HEK293 (cell line): ENCODE measurements at regions not wholly inside any gene's neighbourhood (a gene's known extent, or its start where the extent isn't known, plus 50 kb on each side); places are given as distances from the start of the nearest gene placed in this dataset.

ENCODE experiments used
- REST ChIP-seq: fragments of 450-650 bp; formaldehyde crosslinking; IDR thresholded peaks from 2 replicates; pipeline ENCODE4 v1.5.1; 2016; ENCODE audit warnings: missing biosample characterization, missing genetic modification characterization
- ZFP37 ChIP-seq: fragments of 450-650 bp; formaldehyde crosslinking; IDR thresholded peaks from 2 replicates; pipeline ENCODE4 v1.5.1; 2016; ENCODE audit warnings: missing biosample characterization, missing genetic modification characterization
- ZNF660 ChIP-seq: fragments of 450-650 bp; IDR thresholded peaks from 2 replicates; pipeline ENCODE4 v1.5.1; 2018; ENCODE audit warnings: missing biosample characterization, mild to moderate bottlenecking, missing genetic modification characterization
- TF ChIP-seq, protein P1 (sequence below): fragments of 450-650 bp; formaldehyde crosslinking; IDR thresholded peaks from 2 replicates; pipeline ENCODE4 v1.5.1; 2016; ENCODE audit warnings: missing biosample characterization, missing genetic modification characterization

DNA sequence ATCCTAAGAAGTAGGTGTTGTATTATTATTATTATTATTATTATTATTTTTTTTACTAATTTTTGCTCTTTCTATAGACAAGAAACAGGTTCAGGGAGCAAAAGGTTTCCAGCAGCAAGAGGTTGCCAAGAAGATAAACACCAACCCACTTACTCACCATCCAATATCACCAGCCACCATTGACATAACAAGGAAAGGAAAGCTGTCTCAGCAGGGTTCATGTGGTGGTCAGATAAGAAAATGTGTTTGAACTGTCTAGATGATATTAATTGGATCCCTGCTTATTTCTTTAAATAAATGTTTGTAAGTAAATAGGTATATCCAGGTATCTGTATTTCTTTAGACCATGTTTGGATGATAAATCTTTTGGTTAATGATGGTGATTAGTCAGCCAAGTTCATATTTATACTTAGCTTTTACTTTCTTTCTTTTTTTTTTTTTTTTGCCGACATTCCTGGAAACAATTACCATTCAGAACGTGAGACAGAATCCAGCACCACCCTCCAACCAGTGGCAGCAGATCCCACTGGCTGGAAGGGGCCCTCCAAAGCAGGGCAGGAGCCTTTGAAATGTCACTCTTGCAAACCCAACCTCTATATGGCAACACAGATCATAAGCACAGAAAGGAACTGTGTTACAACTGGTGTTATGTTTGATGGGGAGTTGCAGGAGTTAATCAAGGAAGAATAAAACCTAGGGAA, 139.2 kb upstream of the ECI2 start:
- TF ChIP-seq ZNF660 (tag by site-specific recombination) (no peak), ZFP37 (tag by site-specific recombination) (no peak), REST (tag by site-specific recombination) (no peak)
- TF ChIP-seq, protein P1, sequence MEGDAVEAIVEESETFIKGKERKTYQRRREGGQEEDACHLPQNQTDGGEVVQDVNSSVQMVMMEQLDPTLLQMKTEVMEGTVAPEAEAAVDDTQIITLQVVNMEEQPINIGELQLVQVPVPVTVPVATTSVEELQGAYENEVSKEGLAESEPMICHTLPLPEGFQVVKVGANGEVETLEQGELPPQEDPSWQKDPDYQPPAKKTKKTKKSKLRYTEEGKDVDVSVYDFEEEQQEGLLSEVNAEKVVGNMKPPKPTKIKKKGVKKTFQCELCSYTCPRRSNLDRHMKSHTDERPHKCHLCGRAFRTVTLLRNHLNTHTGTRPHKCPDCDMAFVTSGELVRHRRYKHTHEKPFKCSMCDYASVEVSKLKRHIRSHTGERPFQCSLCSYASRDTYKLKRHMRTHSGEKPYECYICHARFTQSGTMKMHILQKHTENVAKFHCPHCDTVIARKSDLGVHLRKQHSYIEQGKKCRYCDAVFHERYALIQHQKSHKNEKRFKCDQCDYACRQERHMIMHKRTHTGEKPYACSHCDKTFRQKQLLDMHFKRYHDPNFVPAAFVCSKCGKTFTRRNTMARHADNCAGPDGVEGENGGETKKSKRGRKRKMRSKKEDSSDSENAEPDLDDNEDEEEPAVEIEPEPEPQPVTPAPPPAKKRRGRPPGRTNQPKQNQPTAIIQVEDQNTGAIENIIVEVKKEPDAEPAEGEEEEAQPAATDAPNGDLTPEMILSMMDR (tag by site-specific recombination): no peak
